NCI-H345 (cell line): ENCODE measurements at regions not wholly inside any gene's neighbourhood (a gene's known extent, or its start where the extent isn't known, plus 50 kb on each side); places are given as distances from the start of the nearest gene placed in this dataset.
"Not testable (repeated sequence)": the region's sequence is repeated elsewhere in the genome, so short reads cannot be mapped to it uniquely, and the experiment has no call there.

ENCODE experiments used
- DNase-seq: peaks from one replicate; lab custom pipeline; 2025; lab: John Stamatoyannopoulos, UW

- no peak for DNase-seq
Observed at GRCh38 chr1:166626711-166627110, 212.6 kb upstream of the POGK start.

- no peak for DNase-seq
Observed at GRCh38 chr1:166627558-166627957, 211.7 kb upstream of the POGK start.

GRCh38 chr1:166628259-166628658 lies 211.0 kb upstream of the POGK start:
- no peak for DNase-seq

GRCh38 chr1:166629946-166630345 lies 209.3 kb upstream of the POGK start:
- DNase-seq, result no peak

GRCh38 chr1:166630369-166630768 lies 208.9 kb upstream of the POGK start:
- no peak for DNase-seq

GRCh38 chr1:166638137-166638536 lies 201.1 kb upstream of the POGK start:
- DNase-seq, result no peak

GRCh38 chr1:166657228-166657627 lies 182.0 kb upstream of the POGK start:
- not testable (repeated sequence) for DNase-seq

GRCh38 chr1:166666790-166667189 lies 172.5 kb upstream of the POGK start:
- not testable (repeated sequence) for DNase-seq

- not testable (repeated sequence) for DNase-seq
Observed at GRCh38 chr1:166667600-166667999, 171.7 kb upstream of the POGK start.

- DNase-seq, result no peak
Observed at GRCh38 chr1:166671627-166672026, 167.6 kb upstream of the POGK start.

- no peak for DNase-seq
Observed at GRCh38 chr1:166673722-166674121, 165.6 kb upstream of the POGK start.

- no peak for DNase-seq
Observed at GRCh38 chr1:166675213-166675612, 164.1 kb upstream of the POGK start.

GRCh38 chr1:166676981-166677380 lies 162.3 kb upstream of the POGK start:
- DNase-seq, result no peak

- no peak for DNase-seq
Observed at GRCh38 chr1:166679369-166679768, 159.9 kb upstream of the POGK start.

- DNase-seq, result no peak
Observed at GRCh38 chr1:166682588-166682987, 156.7 kb upstream of the POGK start.

- DNase-seq, result not testable (repeated sequence)
Observed at GRCh38 chr1:166684669-166685068, 154.6 kb upstream of the POGK start.

GRCh38 chr1:166685200-166685599 lies 154.1 kb upstream of the POGK start:
- no peak for DNase-seq

GRCh38 chr1:166685891-166686290 lies 153.4 kb upstream of the POGK start:
- DNase-seq, result not testable (repeated sequence)

GRCh38 chr1:166690596-166690995 lies 148.7 kb upstream of the POGK start:
- not testable (repeated sequence) for DNase-seq

- DNase-seq, result no peak
Observed at GRCh38 chr1:166691476-166691875, 147.8 kb upstream of the POGK start.

GRCh38 chr1:166692346-166692745 lies 146.9 kb upstream of the POGK start:
- no peak for DNase-seq

- no peak for DNase-seq
Observed at GRCh38 chr1:166693158-166693557, 146.1 kb upstream of the POGK start.

- no peak for DNase-seq
Observed at GRCh38 chr1:166693673-166694297, 145.5 kb upstream of the POGK start.

GRCh38 chr1:166695115-166695514 lies 144.2 kb upstream of the POGK start:
- peak; percentile 35 for DNase-seq
